GM20000 (cell line): ENCODE measurements at regions not wholly inside any gene's neighbourhood (a gene's known extent, or its start where the extent isn't known, plus 50 kb on each side); places are given as distances from the start of the nearest gene placed in this dataset.

Experiments
- DNase-seq: peaks from one replicate; pipeline ENCODE4 v3.0.0; 2012; ENCODE audit warnings: low spot score
- CTCF ChIP-seq: IDR thresholded peaks from 2 replicates; pipeline ENCODE4 v1.5.1; 2012; ENCODE audit warnings: mild to moderate bottlenecking, control low read depth; ENCODE audit errors: extremely low read depth, missing control alignments

DNA sequence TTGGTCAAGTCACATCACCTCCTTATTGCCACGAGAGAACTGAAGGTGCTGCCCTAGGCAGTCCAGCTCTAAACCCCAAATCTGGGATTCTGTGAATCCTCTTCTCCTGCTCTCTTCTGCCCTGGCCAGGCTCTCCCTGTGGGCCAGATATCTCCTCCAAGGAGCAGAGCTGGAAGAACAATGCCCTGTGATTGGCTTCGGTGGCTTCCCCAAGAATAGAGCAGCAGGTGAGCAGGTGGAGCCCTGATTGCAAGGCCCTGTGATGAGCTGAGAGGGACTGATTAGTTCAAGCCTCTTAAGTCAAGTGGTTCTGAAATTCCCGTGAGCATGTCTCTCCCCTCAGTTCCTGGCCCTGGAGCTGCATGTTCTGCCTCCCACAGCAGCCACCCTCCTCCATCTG lies 175.3 kb upstream of the BRINP1 start:
- no peak for TF ChIP-seq CTCF
- DNase-seq = no peak

GRCh38 chr9:119537138-119537537 lies 167.9 kb upstream of the BRINP1 start:
- no peak for DNase-seq
- no peak for TF ChIP-seq CTCF

DNA sequence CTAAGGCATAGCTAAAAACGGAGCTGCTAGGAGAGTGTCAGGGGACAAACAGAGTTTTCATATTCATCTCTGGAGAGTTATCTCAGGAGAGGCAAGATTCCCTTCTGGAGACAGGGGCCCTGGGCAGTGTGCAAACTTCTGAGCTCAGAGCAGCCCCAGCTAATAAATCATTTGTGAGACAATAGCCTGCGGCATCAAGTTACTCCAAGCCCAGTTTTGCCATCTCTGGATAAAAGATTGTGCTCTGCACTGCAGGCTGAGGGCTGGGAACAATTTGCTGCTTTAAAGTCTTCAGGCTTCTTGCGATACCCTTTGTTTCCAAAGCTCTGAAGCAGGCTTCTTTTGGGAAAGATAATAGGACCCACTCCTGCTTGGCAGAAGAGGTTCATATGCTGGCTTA lies 164.3 kb upstream of the BRINP1 start:
- TF ChIP-seq CTCF = no peak
- no peak for DNase-seq

DNA sequence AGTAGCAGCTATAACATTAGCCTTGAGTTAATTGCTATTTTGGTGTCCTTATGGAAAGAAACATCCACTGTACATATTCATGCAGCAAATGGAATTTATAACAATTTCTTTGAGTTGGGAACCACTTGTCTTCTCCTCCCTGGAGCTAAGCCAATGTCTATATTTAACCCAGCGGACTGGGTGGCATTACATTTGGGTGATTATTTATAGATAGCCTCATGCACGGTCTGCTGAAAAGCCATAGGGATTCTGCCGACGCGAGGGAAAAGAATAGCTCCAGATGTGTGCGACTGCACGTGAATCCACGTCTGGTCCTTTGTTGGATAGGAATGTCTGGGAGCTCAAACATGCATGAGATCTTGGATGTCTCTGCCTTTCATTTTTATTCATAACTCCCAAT lies 157.5 kb upstream of the BRINP1 start:
- no peak for TF ChIP-seq CTCF

DNA sequence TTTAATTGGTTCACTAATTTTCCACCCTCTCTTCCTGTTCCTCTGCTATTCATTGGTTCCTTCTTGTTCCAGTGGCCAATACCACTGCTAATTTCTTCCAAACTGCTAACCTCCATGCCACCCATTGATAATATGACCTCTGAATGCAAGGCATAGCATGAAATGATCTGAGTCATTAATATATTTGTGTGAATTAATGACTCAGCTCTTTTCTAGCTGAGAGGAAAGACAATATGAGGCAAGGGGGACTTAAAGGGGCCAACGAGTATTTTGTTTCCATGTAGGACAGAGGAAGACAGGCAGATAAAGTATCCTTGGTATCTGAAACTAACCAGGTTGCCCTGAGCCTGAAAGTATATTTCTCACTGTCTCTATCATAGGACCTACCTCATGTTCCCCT lies 154.3 kb upstream of the BRINP1 start:
- no peak for TF ChIP-seq CTCF
- DNase-seq = no peak

More for the DNA sequence above, 157.5 kb upstream of the BRINP1 start:
- DNase-seq = no peak

DNA sequence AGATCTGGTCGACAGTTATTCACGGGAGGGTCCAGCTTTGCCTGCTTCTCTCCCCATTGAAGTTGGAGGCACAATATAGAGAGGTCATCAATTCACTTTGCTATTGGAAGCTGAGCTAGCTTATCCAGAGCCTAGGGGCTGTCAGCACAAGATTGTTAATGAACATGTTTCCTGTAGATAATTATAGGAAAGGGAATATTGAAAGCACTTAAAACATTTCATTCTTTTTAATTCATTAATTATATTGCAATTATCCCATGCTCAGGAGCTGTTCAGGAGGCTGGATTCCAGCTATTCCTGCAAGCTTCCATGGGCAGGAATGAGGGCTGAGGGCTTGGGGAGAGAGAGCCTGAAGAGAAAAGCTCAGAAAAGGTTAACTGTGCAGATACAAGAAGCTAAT lies 153.1 kb upstream of the BRINP1 start:
- no peak for TF ChIP-seq CTCF
- DNase-seq = no peak

GRCh38 chr9:119509291-119509905 lies 140.2 kb upstream of the BRINP1 start:
- TF ChIP-seq CTCF = no peak
- DNase-seq = no peak
